Activated CD8-positive, alpha-beta T cell treated with anti-CD3 and anti-CD28 coated beads for 36 hours (primary cell): ENCODE measurements at regions not wholly inside any gene's neighbourhood (a gene's known extent, or its start where the extent isn't known, plus 50 kb on each side); places are given as distances from the start of the nearest gene placed in this dataset.

Source experiments
- ATAC-seq: fragments of 200-7000 bp; cut with Tn5 transposase; one replicate; pipeline ENCODE4 v1.10.0; 2021; ENCODE audit warnings: mild to moderate bottlenecking, moderate library complexity
- CTCF ChIA-PET: fragments of 350-600 bp; sonication (Branson Sonifier 250); formaldehyde crosslinking; loops from one replicate; lab custom pipeline; 2021; ENCODE audit warnings: antibody characterized with exemption; lab: Charles Lee
- POLR2A ChIA-PET: fragments of 350-600 bp; sonication (Branson Sonifier 250); formaldehyde crosslinking; loops from one replicate; lab custom pipeline; 2021; ENCODE audit warnings: antibody characterized with exemption; lab: Charles Lee
- DNase-seq: peaks from one replicate; pipeline ENCODE4 v3.0.0-alpha.2; 2020
- H3K27ac Mint-ChIP-seq: one replicate; pipeline ENCODE4 v1.8.0; 2021; ENCODE audit warnings: mild to moderate bottlenecking, mixed read lengths
- H3K27me3 Mint-ChIP-seq: one replicate; pipeline ENCODE4 v1.8.0; 2021; ENCODE audit warnings: mixed read lengths
- H3K36me3 Mint-ChIP-seq: one replicate; pipeline ENCODE4 v1.8.0; 2021; ENCODE audit warnings: low read depth, mixed read lengths
- H3K4me1 Mint-ChIP-seq: one replicate; pipeline ENCODE4 v1.8.0; 2021; ENCODE audit warnings: low read depth, mixed read lengths
- H3K4me3 Mint-ChIP-seq: one replicate; pipeline ENCODE4 v1.8.0; 2021; ENCODE audit warnings: mild to moderate bottlenecking, moderate library complexity, mixed read lengths
- H3K9me3 Mint-ChIP-seq: one replicate; pipeline ENCODE4 v1.8.0; 2021; ENCODE audit warnings: mixed read lengths
- CTCF ChIP-seq: fragments of 200-600 bp; IDR thresholded peaks from one replicate; pipeline ENCODE4 v1.8.0; 2022; ENCODE audit warnings: antibody characterized with exemption, mild to moderate bottlenecking
- intact Hi-C: fragments of 100-400 bp; cut with micrococcal nuclease; formaldehyde crosslinking; loops from one replicate; pipeline ENCODE4 v1.10.0; 2022

- DNase-seq (no peak), ATAC-seq (no peak)
- Mint-ChIP-seq H3K4me3 (no peak overlapping the region), H3K4me1 (no peaks in the 10 kb centered on the region), H3K9me3 (no peaks in the 10 kb centered on the region), H3K36me3 (no peaks in the 10 kb centered on the region), H3K27ac (no peak overlapping the region), H3K27me3 (no peaks in the 10 kb centered on the region)
- intact Hi-C loops, result no loop called here
- POLR2A ChIA-PET, result no interaction called here
- CTCF ChIA-PET, result no interaction called here
- TF ChIP-seq CTCF, result no peak
Observed at GRCh38 chr3:41101231-41101630, 98.1 kb upstream of the CTNNB1 start.

GRCh38 chr3:41102053-41102556 is 97.2 kb upstream of the CTNNB1 start:
- H3K4me1 Mint-ChIP-seq, result no peaks in the 10 kb centered on the region
- no peak for DNase-seq
- ATAC-seq, result no peak
- no peak overlapping the region for H3K27ac Mint-ChIP-seq
- H3K27me3 Mint-ChIP-seq, result no peaks in the 10 kb centered on the region
- intact Hi-C loops, result no loop called here
- no peak overlapping the region for H3K4me3 Mint-ChIP-seq
- no peaks in the 10 kb centered on the region for H3K36me3 Mint-ChIP-seq
- ChIA-PET POLR2A (no interaction called here), CTCF (no interaction called here)
- H3K9me3 Mint-ChIP-seq, result no peaks in the 10 kb centered on the region
- no peak for TF ChIP-seq CTCF

GRCh38 chr3:41102750-41103149 is 96.6 kb upstream of the CTNNB1 start:
- no peak overlapping the region for H3K27ac Mint-ChIP-seq
- no peak for TF ChIP-seq CTCF
- no peaks in the 10 kb centered on the region for H3K27me3 Mint-ChIP-seq
- POLR2A ChIA-PET, result no interaction called here
- no peaks in the 10 kb centered on the region for H3K36me3 Mint-ChIP-seq
- DNase-seq (no peak), ATAC-seq (no peak)
- no peaks in the 10 kb centered on the region for H3K4me1 Mint-ChIP-seq
- intact Hi-C loops, result no loop called here
- H3K9me3 Mint-ChIP-seq, result no peaks in the 10 kb centered on the region
- no peak overlapping the region for H3K4me3 Mint-ChIP-seq
- CTCF ChIA-PET, result no interaction called here

GRCh38 chr3:41103200-41103599 is 96.1 kb upstream of the CTNNB1 start:
- DNase-seq, result no peak
- Mint-ChIP-seq H3K27ac (no peak overlapping the region), H3K9me3 (no peaks in the 10 kb centered on the region), H3K27me3 (no peaks in the 10 kb centered on the region), H3K4me3 (no peak overlapping the region), H3K36me3 (no peaks in the 10 kb centered on the region), H3K4me1 (no peaks in the 10 kb centered on the region)
- TF ChIP-seq CTCF, result no peak
- no peak for ATAC-seq
- CTCF ChIA-PET, result no interaction called here
- POLR2A ChIA-PET, result no interaction called here
- intact Hi-C loops, result no loop called here

GRCh38 chr3:41104147-41104546 is 95.2 kb upstream of the CTNNB1 start:
- Mint-ChIP-seq H3K4me1 (no peaks in the 10 kb centered on the region), H3K4me3 (no peak overlapping the region), H3K27ac (no peak overlapping the region), H3K36me3 (no peaks in the 10 kb centered on the region), H3K9me3 (no peaks in the 10 kb centered on the region), H3K27me3 (no peaks in the 10 kb centered on the region)
- intact Hi-C loops, result no loop called here
- TF ChIP-seq CTCF, result no peak
- CTCF ChIA-PET, result no interaction called here
- DNase-seq (no peak), ATAC-seq (no peak)
- POLR2A ChIA-PET, result no interaction called here
